ENCODE measurements at regions not wholly inside any gene's neighbourhood (a gene's known extent, or its start where the extent isn't known, plus 50 kb on each side); places are given as distances from the start of the nearest gene placed in this dataset.

- no peaks in the 10 kb centered on the region for H3K4me1 ChIP-seq (ENCODE audit: control insufficient read depth, insufficient read depth, low read length)
- no peaks in the 10 kb centered on the region for H3K36me3 ChIP-seq (ENCODE audit: control insufficient read depth, insufficient read depth, low read length)
- no peak for ATAC-seq
- TF ChIP-seq SIN3A (IDR thresholded peaks at IDR 0.05; ENCODE audit: borderline replicate concordance, insufficient read depth, low read depth, low read length) (no peak), REST (IDR thresholded peaks at IDR 0.05; ENCODE audit: insufficient read depth in 1 of 2, low read depth in 2 of 2, low read length in 1 of 2) (no peak), CTCF (IDR thresholded peaks at IDR 0.05) (no peak), TCF7L2 (IDR thresholded peaks at IDR 0.05; ENCODE audit: low read depth, low read length) (no peak), POLR2AphosphoS5 (IDR thresholded peaks at IDR 0.05; ENCODE audit: low read depth, low read length) (no peak)
- intact Hi-C loops (cut with micrococcal nuclease; ENCODE audit: unreplicated experiment) (no loop called here), in situ Hi-C loops (cut with HindIII; ENCODE audit: low pct_unique_long_range_greater_than_20kb, low sequenced_read_pairs) (no loop called here)
- H3K9me3 ChIP-seq (ENCODE audit: control insufficient read depth, insufficient read depth, low read depth, low read length), result no peaks in the 10 kb centered on the region
- no peak overlapping the region for H3K4me3 ChIP-seq (ENCODE audit: low read depth in 2 of 2, low read length in 2 of 2)
- ChIA-PET POLR2A (no interaction called here), CTCF (no interaction called here)
- no TSS peak for BruUV-seq (replicated peaks)
- no peak for DNase-seq (ENCODE audit: low read depth, low spot score)
- H3K27ac ChIP-seq (ENCODE audit: low read length), result no peak overlapping the region
- H3K27me3 ChIP-seq (ENCODE audit: control insufficient read depth, insufficient read depth, low read length), result no peaks in the 10 kb centered on the region
Observed at GRCh38 chr13:74197677-74198429, 63.6 kb upstream of the KLF12 start.

GRCh38 chr13:74194846-74195245 lies 60.6 kb upstream of the KLF12 start:
- POLR2A ChIA-PET, result no interaction called here

More at GRCh38 chr13:74194846-74195245, 60.6 kb upstream of the KLF12 start:
- Histone ChIP-seq H3K4me1 (ENCODE audit: control insufficient read depth, insufficient read depth, low read length) (no peaks in the 10 kb centered on the region), H3K9me3 (ENCODE audit: control insufficient read depth, insufficient read depth, low read depth, low read length) (no peaks in the 10 kb centered on the region), H3K27ac (ENCODE audit: low read length) (no peak overlapping the region), H3K27me3 (ENCODE audit: control insufficient read depth, insufficient read depth, low read length) (no peaks in the 10 kb centered on the region), H3K36me3 (ENCODE audit: control insufficient read depth, insufficient read depth, low read length) (no peaks in the 10 kb centered on the region), H3K4me3 (ENCODE audit: low read depth in 2 of 2, low read length in 2 of 2) (no peak overlapping the region)
- CTCF ChIA-PET, result no interaction called here
- ATAC-seq, result no peak
- DNase-seq (ENCODE audit: low read depth, low spot score), result no peak
- TF ChIP-seq TCF7L2 (IDR thresholded peaks at IDR 0.05; ENCODE audit: low read depth, low read length), result no peak
- no peak for TF ChIP-seq CTCF (IDR thresholded peaks at IDR 0.05)
- in situ Hi-C loops (cut with HindIII; ENCODE audit: low pct_unique_long_range_greater_than_20kb, low sequenced_read_pairs), result no loop called here
- intact Hi-C loops (cut with micrococcal nuclease; ENCODE audit: unreplicated experiment), result no loop called here
- no TSS peak for BruUV-seq (replicated peaks)

All from Panc1 (cell line).